ENCODE measurements at regions not wholly inside any gene's neighbourhood (a gene's known extent, or its start where the extent isn't known, plus 50 kb on each side); places are given as distances from the start of the nearest gene placed in this dataset.
A peak's percentile ranks its signal among the peaks of the same experiment; 100 is the strongest.
"Not testable (repeated sequence)": the region's sequence is repeated elsewhere in the genome, so short reads cannot be mapped to it uniquely, and the experiment has no call there.

GRCh38 chr6:99814230-99814928 is 179.6 kb downstream of the MCHR2 start:
- no peak overlapping the region for H3K4me3 ChIP-seq (ENCODE audit: low read length)
- no peak for TF ChIP-seq CTCF (IDR thresholded peaks at IDR 0.05; ENCODE audit: insufficient read depth, low read depth, low read length, missing control alignments)
- no peak for DNase-seq (ENCODE audit: low read depth)

GRCh38 chr6:99816795-99817194 is 177.2 kb downstream of the MCHR2 start:
- no peak overlapping the region for H3K4me3 ChIP-seq (ENCODE audit: low read length)
- TF ChIP-seq CTCF (IDR thresholded peaks at IDR 0.05; ENCODE audit: insufficient read depth, low read depth, low read length, missing control alignments): no peak
- DNase-seq (ENCODE audit: low read depth): no peak

GRCh38 chr6:99818161-99818560 is 175.9 kb downstream of the MCHR2 start:
- DNase-seq (ENCODE audit: low read depth): no peak
- TF ChIP-seq CTCF (IDR thresholded peaks at IDR 0.05; ENCODE audit: insufficient read depth, low read depth, low read length, missing control alignments): no peak
- H3K4me3 ChIP-seq (ENCODE audit: low read length): no peak overlapping the region

- TF ChIP-seq CTCF (IDR thresholded peaks at IDR 0.05; ENCODE audit: insufficient read depth, low read depth, low read length, missing control alignments): no peak
- no peak for DNase-seq (ENCODE audit: low read depth)
Measured at GRCh38 chr6:99819853-99820252, 174.2 kb downstream of the MCHR2 start.

GRCh38 chr6:99821164-99821563 is 172.9 kb downstream of the MCHR2 start:
- peak; percentile 69 for DNase-seq (ENCODE audit: low read depth)
- TF ChIP-seq CTCF (IDR thresholded peaks at IDR 0.05; ENCODE audit: insufficient read depth, low read depth, low read length, missing control alignments): no peak
- H3K4me3 ChIP-seq (ENCODE audit: low read length): no peak overlapping the region

More at GRCh38 chr6:99819853-99820252, 174.2 kb downstream of the MCHR2 start:
- H3K4me3 ChIP-seq (ENCODE audit: low read length): no peak overlapping the region

GRCh38 chr6:99822741-99823512 is 171.1 kb downstream of the MCHR2 start:
- peak; percentile 84 for TF ChIP-seq CTCF (IDR thresholded peaks at IDR 0.05; ENCODE audit: insufficient read depth, low read depth, low read length, missing control alignments)
- H3K4me3 ChIP-seq (ENCODE audit: low read length): peak overlapping the region; percentile 43
- DNase-seq (ENCODE audit: low read depth): peak; percentile 85

GRCh38 chr6:99823513-99824235 is 170.3 kb downstream of the MCHR2 start:
- peak overlapping the region; percentile 43 for H3K4me3 ChIP-seq (ENCODE audit: low read length)
- DNase-seq (ENCODE audit: low read depth): not testable (repeated sequence)

Measured in epithelial cell of esophagus (primary cell).